SK-N-SH (cell line): ENCODE measurements at regions not wholly inside any gene's neighbourhood (a gene's known extent, or its start where the extent isn't known, plus 50 kb on each side); places are given as distances from the start of the nearest gene placed in this dataset.

Experiments used
- CTCF ChIA-PET: fragments of 300-600, 350-600 bp; formaldehyde crosslinking; extraction: SDS; loops from one replicate; lab custom pipeline; 2021; lab: Yijun Ruan, JAX
- POLR2A ChIA-PET: fragments of 350-600 bp; sonication (Branson Sonifier 250); formaldehyde crosslinking; extraction: SDS; loops from one replicate; lab custom pipeline; 2020; ENCODE audit warnings: antibody characterized with exemption, inconsistent platforms; lab: Yijun Ruan, JAX
- DNase-seq: peaks from one replicate; pipeline ENCODE4 v3.0.0; 2012
- H2AFZ ChIP-seq: fragments of 200-600 bp; sonication (generic); 2 replicates; pipeline ENCODE4 v1.8.1; 2016; ENCODE audit warnings: antibody characterized with exemption, mild to moderate bottlenecking, low read depth
- H3F3A ChIP-seq: fragments of 200-600 bp; sonication (generic); replicated peaks from 2 replicates; pipeline ENCODE3; 2016; ENCODE audit warnings: antibody characterized with exemption, mild to moderate bottlenecking; ENCODE audit not compliant: insufficient read depth
- H3K27ac ChIP-seq, 2 experiments: fragments of 200-500 bp in 1 of 2; fragments of 200-600 bp in 1 of 2; sonication (Bioruptor generic) in 1 of 2; sonication (generic), shearing (Covaris generic) in 1 of 2; 2 replicates each; pipeline versions ENCODE4 v1.5.1 to v1.6.1; 2014 to 2016; ENCODE audit warnings: low read depth in 2 of 2, inconsistent platforms in 1 of 2, low read length in 1 of 2, mild to moderate bottlenecking in 1 of 2, mixed read lengths in 1 of 2
- H3K27me3 ChIP-seq: fragments of 200-600 bp; sonication (generic), shearing (Covaris generic); 2 replicates; pipeline ENCODE4 v1.6.1; 2016; ENCODE audit warnings: mixed run types; ENCODE audit not compliant: insufficient read depth
- H3K36me3 ChIP-seq, 2 experiments: fragments of 200-500 bp in 1 of 2; fragments of 200-600 bp in 1 of 2; sonication (Bioruptor generic) in 1 of 2; sonication (generic) in 1 of 2; replicated peaks in 1 of 2; 2 replicates each; pipeline versions ENCODE3 to v1.5.1; 2014 to 2016; ENCODE audit warnings: low read length in 1 of 2, mild to moderate bottlenecking in 1 of 2; ENCODE audit not compliant: insufficient read depth in 2 of 2, control insufficient read depth in 1 of 2
- H3K4me1 ChIP-seq, 2 experiments: fragments of 200-500 bp in 1 of 2; fragments of 200-600 bp in 1 of 2; sonication (Bioruptor generic) in 1 of 2; sonication (generic), shearing (Covaris generic) in 1 of 2; 2 replicates each; pipeline versions ENCODE4 v1.5.1 to v1.6.1; 2014 to 2016; ENCODE audit warnings: low read depth in 1 of 2, low read length in 1 of 2, mixed run types in 1 of 2; ENCODE audit not compliant: insufficient read depth in 2 of 2, control insufficient read depth in 1 of 2
- H3K4me2 ChIP-seq: fragments of 200-600 bp; sonication (generic), shearing (Covaris generic); 2 replicates; pipeline ENCODE4 v1.6.1; 2017; ENCODE audit warnings: mixed run types
- H3K4me3 ChIP-seq, 2 experiments: fragments of 200-500 bp in 1 of 2; fragments of 200-600 bp in 1 of 2; sonication (Bioruptor generic) in 1 of 2; sonication (generic), shearing (Covaris generic) in 1 of 2; 2 replicates each; pipeline versions ENCODE4 v1.5.1 to v1.8.1; 2014 to 2016; ENCODE audit warnings: low read depth in 2 of 2, inconsistent platforms in 1 of 2, low read length in 1 of 2, mild to moderate bottlenecking in 1 of 2, mixed read lengths in 1 of 2, moderate library complexity in 1 of 2
- H3K79me2 ChIP-seq: fragments of 200-600 bp; sonication (generic); 2 replicates; pipeline ENCODE4 v1.8.1; 2017; ENCODE audit warnings: mild to moderate bottlenecking; ENCODE audit not compliant: insufficient read depth
- H3K9ac ChIP-seq: fragments of 200-600 bp; sonication (generic); 2 replicates; pipeline ENCODE4 v1.6.1; 2017; ENCODE audit warnings: mixed run types
- H3K9me2 ChIP-seq: fragments of 200-600 bp; sonication (generic); 2 replicates; pipeline ENCODE4 v1.6.1; 2017; ENCODE audit warnings: mixed run types
- H3K9me3 ChIP-seq: fragments of 200-600 bp; sonication (generic); 2 replicates; pipeline ENCODE4 v1.6.1; 2017; ENCODE audit warnings: mixed run types, mild to moderate bottlenecking, moderate library complexity
- H4K20me1 ChIP-seq: fragments of 200-600 bp; sonication (generic); 2 replicates; pipeline ENCODE4 v1.6.1; 2017; ENCODE audit warnings: mild to moderate bottlenecking, mixed run types; ENCODE audit not compliant: insufficient read depth
- CHD2 ChIP-seq: fragments of 150-350 bp; IDR thresholded peaks from 2 replicates; pipeline ENCODE4 v1.6.1; 2018; ENCODE audit warnings: low read length; ENCODE audit not compliant: partially characterized antibody
- CTCF ChIP-seq: fragments of 200-600 bp; sonication (generic); IDR thresholded peaks from 2 replicates; pipeline ENCODE4 v1.6.1; 2017; ENCODE audit warnings: antibody characterized with exemption, mild to moderate bottlenecking, moderate library complexity
- ELF1 ChIP-seq: IDR thresholded peaks from 2 replicates; pipeline ENCODE4 v1.4.0; 2012
- EP300 ChIP-seq, 2 experiments: IDR thresholded peaks; 2 replicates each; pipeline versions ENCODE4 v1.4.0 to v1.6.1; 2012; ENCODE audit warnings: borderline replicate concordance in 1 of 2, low read depth in 1 of 2, low read length in 1 of 2
- FOXJ3 ChIP-seq: sonication (generic); formaldehyde crosslinking; IDR thresholded peaks from 2 replicates; pipeline ENCODE4 v1.5.1; 2020; ENCODE audit warnings: mild to moderate bottlenecking, missing genetic modification reagents
- GABPA ChIP-seq: IDR thresholded peaks from 2 replicates; pipeline ENCODE4 v1.4.0; 2012; ENCODE audit warnings: low read depth, mild to moderate bottlenecking
- IRF3 ChIP-seq: fragments of 150-350 bp; IDR thresholded peaks from 2 replicates; pipeline ENCODE4 v1.6.1; 2016; ENCODE audit warnings: mild to moderate bottlenecking, low read depth, low read length
- JUND ChIP-seq: IDR thresholded peaks from 2 replicates; pipeline ENCODE4 v1.4.0; 2012
- NFIC ChIP-seq: IDR thresholded peaks from 2 replicates; pipeline ENCODE4 v1.4.0; 2012; ENCODE audit warnings: borderline replicate concordance
- POLR2AphosphoS5 ChIP-seq: IDR thresholded peaks from 2 replicates; pipeline ENCODE4 v1.6.1; 2012; ENCODE audit warnings: low read depth, low read length
- RCOR1 ChIP-seq: fragments of 150-350 bp; IDR thresholded peaks from 2 replicates; pipeline ENCODE4 v1.6.1; 2017; ENCODE audit warnings: antibody characterized with exemption, low read length
- REST ChIP-seq: IDR thresholded peaks from 2 replicates; pipeline ENCODE4 v1.6.1; 2012; ENCODE audit warnings: mild to moderate bottlenecking, low read depth, low read length, moderate library complexity
- RFX5 ChIP-seq: IDR thresholded peaks from 2 replicates; pipeline ENCODE4 v1.6.1; 2012; ENCODE audit warnings: mild to moderate bottlenecking, improper control_type of control experiment, low read length
- SIN3A ChIP-seq: IDR thresholded peaks from 2 replicates; pipeline ENCODE4 v1.6.1; 2012; ENCODE audit warnings: low read depth, mild to moderate bottlenecking, low read length, moderate library complexity, borderline replicate concordance
- SMC3 ChIP-seq: IDR thresholded peaks from 2 replicates; pipeline ENCODE4 v1.6.1; 2012; ENCODE audit warnings: low read depth, low read length, improper control_type of control experiment
- TCF12 ChIP-seq: IDR thresholded peaks from 2 replicates; pipeline ENCODE4 v1.4.0; 2012
- USF1 ChIP-seq: IDR thresholded peaks from 2 replicates; pipeline ENCODE4 v1.4.0; 2012; ENCODE audit warnings: low read depth, borderline replicate concordance
- USF2 ChIP-seq: fragments of 150-350 bp; IDR thresholded peaks from 2 replicates; pipeline ENCODE4 v1.6.1; 2017; ENCODE audit warnings: antibody characterized with exemption, low read length, low read depth, borderline replicate concordance
- WGBS: methylation state at CpG from one replicate; pipeline ENCODE4 v1.1.6; 2017; ENCODE audit warnings: low lambda C conversion rate; 5-methylcytosine and 5-hydroxymethylcytosine counted together

GRCh38 chr4:127410201-127410600 is 222.6 kb upstream of the INTU start (continued):
- no peak for TF ChIP-seq REST
- TF ChIP-seq USF2 = no peak
- TF ChIP-seq FOXJ3 (CRISPR knock-in tag) = no peak
- TF ChIP-seq JUND = no peak
- TF ChIP-seq GABPA = no peak
- no peak for TF ChIP-seq RCOR1
- no peak for TF ChIP-seq NFIC
- no peak for TF ChIP-seq CTCF
- no peak for TF ChIP-seq EP300 (IDR thresholded peaks at IDR 0.05; ENCODE audit: borderline replicate concordance in 1 of 2, low read depth in 1 of 2, low read length in 1 of 2)

- H2AFZ ChIP-seq = no peak overlapping the region
Observed at GRCh38 chr4:127410644-127411043, 222.1 kb upstream of the INTU start.

More at GRCh38 chr4:127410644-127411043, 222.1 kb upstream of the INTU start:
- Histone ChIP-seq H3K4me3 (no peak overlapping the region), H4K20me1 (no peaks in the 10 kb centered on the region), H3K9me2 (no peaks in the 10 kb centered on the region), H3K36me3 (no peaks in the 10 kb centered on the region), H3K9me3 (no peaks in the 10 kb centered on the region), H3K27ac (no peak overlapping the region), H3K27me3 (no peaks in the 10 kb centered on the region), H3F3A (no peaks in the 10 kb centered on the region), H3K9ac (no peak overlapping the region), H3K79me2 (no peaks in the 10 kb centered on the region), H3K4me2 (no peak overlapping the region), H3K4me1 (no peaks in the 10 kb centered on the region)
- 31% methylated on average over 2 of the region's 2 CpGs for WGBS
- no peak for DNase-seq
- no peak for TF ChIP-seq RFX5
- no peak for TF ChIP-seq IRF3
- TF ChIP-seq POLR2AphosphoS5 = no peak
- TF ChIP-seq USF1 = no peak
- no peak for TF ChIP-seq SIN3A
- no peak for TF ChIP-seq TCF12
- TF ChIP-seq ELF1 = no peak
- no peak for TF ChIP-seq RCOR1
- TF ChIP-seq CHD2 = no peak
- no peak for TF ChIP-seq SMC3
- no peak for TF ChIP-seq REST
- TF ChIP-seq CTCF = no peak
- ChIA-PET CTCF (no interaction called here), POLR2A (no interaction called here)
